ENCODE measurements at regions not wholly inside any gene's neighbourhood (a gene's known extent, or its start where the extent isn't known, plus 50 kb on each side); places are given as distances from the start of the nearest gene placed in this dataset.

DNA sequence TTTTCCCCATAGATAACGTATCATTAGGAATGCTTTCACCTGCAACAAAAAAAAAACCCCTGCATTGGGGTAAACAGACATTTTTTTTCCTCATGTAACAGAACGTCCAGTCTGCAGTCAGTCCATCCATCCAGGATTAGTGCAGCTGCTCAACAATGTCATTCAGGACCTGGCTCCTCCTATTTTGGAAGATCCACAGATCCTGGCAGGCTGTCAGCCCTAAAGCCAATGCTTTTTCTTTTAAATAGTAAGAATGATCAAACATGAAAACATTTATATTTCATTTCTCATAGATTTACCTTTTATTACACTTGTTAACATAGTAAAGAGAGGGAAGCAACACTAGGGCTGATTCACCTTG is 116.5 kb upstream of the CCDC28A start:
- TF ChIP-seq EZH2phosphoT487 (IDR thresholded peaks at IDR 0.05; ENCODE audit: insufficient read depth, low read depth) (no peak), EZH2 (IDR thresholded peaks at IDR 0.05; ENCODE audit: insufficient read depth, poor library complexity, severe bottlenecking) (no peak)
